HCT116 (cell line): ENCODE measurements at regions not wholly inside any gene's neighbourhood (a gene's known extent, or its start where the extent isn't known, plus 50 kb on each side); places are given as distances from the start of the nearest gene placed in this dataset.

Experiments used
- ATAC-seq: fragments of 200-7000 bp; cut with Tn5 transposase; 2 replicates; pipeline ENCODE4 v1.9.1; 2020; ENCODE audit warnings: mild to moderate bottlenecking, moderate library complexity
- BruUV-seq: library from RNA; stranded (reverse); fragments of 400-500 nt; replicated peaks from 2 replicates; lab custom pipeline; 2021; lab: Mats Ljungman, UMichigan
- CTCF ChIA-PET: fragments of 300-600 bp; sonication (Branson Sonifier 250); formaldehyde crosslinking; loops from one replicate; lab custom pipeline; 2021; ENCODE audit warnings: antibody characterized with exemption; lab: Charles Lee
- POLR2A ChIA-PET: fragments of 300-600, 350-600 bp; sonication (Branson Sonifier 250); formaldehyde crosslinking; loops from one replicate; lab custom pipeline; 2021; ENCODE audit warnings: antibody characterized with exemption; lab: Charles Lee
- RAD21 ChIA-PET, 2 experiments: fragments of 300-600 bp; sonication (Branson Sonifier 250); formaldehyde crosslinking; loops; one replicate each; lab custom pipeline; 2023; ENCODE audit warnings: low total read pairs in 2 of 2; ENCODE audit not compliant: uncharacterized antibody in 2 of 2, unreplicated experiment in 2 of 2, low non-redundant PET in 1 of 2; lab: Charles Lee
- DNase-seq: peaks from one replicate; pipeline ENCODE4 v3.0.0-alpha.2; 2010; ENCODE audit warnings: low read depth, low spot score
- H2AFZ ChIP-seq: fragments of 200-600 bp; shearing (Covaris generic), sonication (generic); 2 replicates; pipeline ENCODE4 v1.6.1; 2017; ENCODE audit warnings: low read depth, mixed run types, mixed read lengths, antibody characterized with exemption, low read length; ENCODE audit not compliant: poor library complexity, severe bottlenecking
- H3K27ac ChIP-seq: 2 replicates; pipeline ENCODE4 v1.5.1; 2012; ENCODE audit warnings: low read depth, low read length
- H3K27me3 ChIP-seq: fragments of 200-600 bp; sonication (generic); 2 replicates; pipeline ENCODE4 v1.6.1; 2016; ENCODE audit warnings: mixed run types, low read length, mixed read lengths; ENCODE audit not compliant: insufficient read depth
- H3K36me3 ChIP-seq, 2 experiments: fragments of 200-500 bp in 1 of 2; fragments of 200-600 bp in 1 of 2; sonication (Bioruptor generic) in 1 of 2; sonication (generic) in 1 of 2; 2 replicates each; pipeline versions ENCODE4 v1.5.1 to v1.6.1; 2014 to 2016; ENCODE audit warnings: low read length in 2 of 2, inconsistent platforms in 1 of 2, mixed read lengths in 1 of 2, mixed run types in 1 of 2; ENCODE audit not compliant: insufficient read depth in 2 of 2, control insufficient read depth in 1 of 2
- H3K4me1 ChIP-seq, 2 experiments: fragments of 200-600 bp in 1 of 2; sonication (generic) in 1 of 2; 2 replicates each; pipeline versions ENCODE4 v1.5.1 to v1.6.1; 2012 to 2017; ENCODE audit warnings: low read length in 2 of 2, inconsistent platforms in 1 of 2, mild to moderate bottlenecking in 1 of 2, mixed read lengths in 1 of 2, mixed run types in 1 of 2, moderate library complexity in 1 of 2; ENCODE audit not compliant: insufficient read depth in 2 of 2, control insufficient read depth in 1 of 2
- H3K4me2 ChIP-seq: fragments of 200-600 bp; sonication (generic); 2 replicates; pipeline ENCODE4 v1.6.1; 2017; ENCODE audit warnings: mixed run types, low read length, mixed read lengths
- H3K4me3 ChIP-seq, 2 experiments: fragments of 200-600 bp in 1 of 2; sonication (generic) in 1 of 2; replicated peaks in 1 of 2; 2 replicates each; pipeline ENCODE4 v1.5.1; 2011 to 2016; ENCODE audit warnings: low read length in 2 of 2, control low read depth in 1 of 2, low read depth in 1 of 2, mild to moderate bottlenecking in 1 of 2, mixed read lengths in 1 of 2, mixed run types in 1 of 2
- H3K79me2 ChIP-seq: fragments of 200-600 bp; sonication (generic); 2 replicates; pipeline ENCODE4 v1.6.1; 2017; ENCODE audit warnings: mild to moderate bottlenecking, mixed run types, low read length, moderate library complexity, mixed read lengths; ENCODE audit not compliant: insufficient read depth
- H3K9ac ChIP-seq: fragments of 200-600 bp; sonication (generic); 2 replicates; pipeline ENCODE4 v1.6.1; 2016; ENCODE audit warnings: low read length, mixed read lengths
- H3K9me2 ChIP-seq: fragments of 200-600 bp; sonication (generic), shearing (Covaris generic); 2 replicates; pipeline ENCODE4 v1.6.1; 2017; ENCODE audit warnings: mixed run types, mild to moderate bottlenecking, moderate library complexity; ENCODE audit not compliant: insufficient read depth
- H3K9me3 ChIP-seq, 2 experiments: fragments of 200-500 bp in 1 of 2; fragments of 200-600 bp in 1 of 2; sonication (Bioruptor generic) in 1 of 2; sonication (generic) in 1 of 2; 2 replicates each; pipeline ENCODE4 v1.6.1; 2014 to 2017; ENCODE audit warnings: low read length in 2 of 2, mixed read lengths in 2 of 2, inconsistent platforms in 1 of 2, low read depth in 1 of 2, mild to moderate bottlenecking in 1 of 2, mixed run types in 1 of 2, moderate library complexity in 1 of 2; ENCODE audit not compliant: control insufficient read depth in 1 of 2, insufficient read depth in 1 of 2
- H4K20me1 ChIP-seq: fragments of 200-600 bp; sonication (generic), shearing (Covaris generic); 2 replicates; pipeline ENCODE4 v1.6.1; 2017; ENCODE audit warnings: mixed run types, mild to moderate bottlenecking, moderate library complexity; ENCODE audit not compliant: insufficient read depth
- CBX3 ChIP-seq: IDR thresholded peaks from 2 replicates; pipeline ENCODE4 v1.6.1; 2012; ENCODE audit warnings: low read depth
- CEBPB ChIP-seq: IDR thresholded peaks from 2 replicates; pipeline ENCODE4 v1.6.1; 2012; ENCODE audit warnings: low read depth
- EZH2 ChIP-seq: fragments of 200-600 bp; sonication (generic); IDR thresholded peaks from 2 replicates; pipeline ENCODE4 v1.6.1; 2017; ENCODE audit warnings: antibody characterized with exemption, mixed run types
- EZH2phosphoT487 ChIP-seq: fragments of 200-600 bp; IDR thresholded peaks from 2 replicates; pipeline ENCODE4 v1.6.1; 2018; ENCODE audit warnings: antibody characterized with exemption, borderline replicate concordance
- FOSL1 ChIP-seq: IDR thresholded peaks from 2 replicates; pipeline ENCODE4 v1.6.1; 2012; ENCODE audit warnings: low read depth
- POLR2A ChIP-seq: IDR thresholded peaks from 2 replicates; pipeline ENCODE4 v1.7.0; 2011; ENCODE audit warnings: borderline replicate concordance; ENCODE audit not compliant: insufficient read depth, insufficient read length; ENCODE audit errors: extremely low read depth
- RAD21 ChIP-seq: IDR thresholded peaks from 2 replicates; pipeline ENCODE4 v1.6.1; 2012; ENCODE audit warnings: low read depth, mild to moderate bottlenecking
- SRF ChIP-seq: IDR thresholded peaks from 2 replicates; pipeline ENCODE4 v1.6.1; 2012; ENCODE audit warnings: low read depth
- TCF7L2 ChIP-seq: IDR thresholded peaks from 2 replicates; pipeline ENCODE4 v1.7.0; 2011; ENCODE audit warnings: borderline replicate concordance, inconsistent platforms; ENCODE audit not compliant: insufficient read depth, insufficient read length; ENCODE audit errors: extremely low read depth
- YY1 ChIP-seq: IDR thresholded peaks from 2 replicates; pipeline ENCODE4 v1.6.1; 2011; ENCODE audit warnings: low read length, low read depth, moderate library complexity, mild to moderate bottlenecking; ENCODE audit not compliant: insufficient replicate concordance; ENCODE audit errors: extremely low read depth
- ZFX ChIP-seq: fragments of 450-650 bp; IDR thresholded peaks from 2 replicates; pipeline ENCODE4 v1.6.1; 2017
- intact Hi-C: fragments of 100-400 bp; cut with micrococcal nuclease; formaldehyde crosslinking; loops from 2 replicates; pipeline ENCODE4 v1.10.0; 2022
- TF ChIP-seq, protein P1 (sequence below): IDR thresholded peaks from 2 replicates; pipeline ENCODE4 v1.6.1; 2012
- TF ChIP-seq, protein P2 (sequence below): IDR thresholded peaks from 2 replicates; pipeline ENCODE4 v1.6.1; 2011; ENCODE audit warnings: mild to moderate bottlenecking, low read length, moderate library complexity; ENCODE audit not compliant: insufficient replicate concordance; ENCODE audit errors: extremely low read depth
- TF ChIP-seq, protein P3 (sequence below): IDR thresholded peaks from 2 replicates; pipeline ENCODE4 v1.6.1; 2012

- H4K20me1 ChIP-seq = no peaks in the 10 kb centered on the region
- intact Hi-C loops = no loop called here
- no peak for DNase-seq
- POLR2A ChIA-PET = no interaction called here
- H2AFZ ChIP-seq = no peak overlapping the region
- no peaks in the 10 kb centered on the region for H3K4me1 ChIP-seq
- H3K27me3 ChIP-seq = no peaks in the 10 kb centered on the region
- H3K9me3 ChIP-seq = peaks cover 0 to 22% of the 10 kb centered on the region in 2 experiments; a peak in 2 of 4 replicates
- H3K27ac ChIP-seq = no peak overlapping the region
- RAD21 ChIA-PET = no interaction called here
- H3K4me2 ChIP-seq = no peak overlapping the region
- ATAC-seq = no peak
- H3K9ac ChIP-seq = no peak overlapping the region
- no peak overlapping the region for H3K4me3 ChIP-seq
- BruUV-seq = no TSS peak
- no peaks in the 10 kb centered on the region for H3K79me2 ChIP-seq
- CTCF ChIA-PET = no interaction called here
- no peak for TF ChIP-seq RAD21
- no peak for TF ChIP-seq CBX3
- no peak for TF ChIP-seq SRF
- no peak for TF ChIP-seq EZH2
- no peak for TF ChIP-seq TCF7L2
- no peaks in the 10 kb centered on the region for H3K36me3 ChIP-seq
- H3K9me2 ChIP-seq = no peaks in the 10 kb centered on the region
These were observed 730.7 kb downstream of the CDH11 start for GRCh38 chr16:64391063-64391600.

DNA sequence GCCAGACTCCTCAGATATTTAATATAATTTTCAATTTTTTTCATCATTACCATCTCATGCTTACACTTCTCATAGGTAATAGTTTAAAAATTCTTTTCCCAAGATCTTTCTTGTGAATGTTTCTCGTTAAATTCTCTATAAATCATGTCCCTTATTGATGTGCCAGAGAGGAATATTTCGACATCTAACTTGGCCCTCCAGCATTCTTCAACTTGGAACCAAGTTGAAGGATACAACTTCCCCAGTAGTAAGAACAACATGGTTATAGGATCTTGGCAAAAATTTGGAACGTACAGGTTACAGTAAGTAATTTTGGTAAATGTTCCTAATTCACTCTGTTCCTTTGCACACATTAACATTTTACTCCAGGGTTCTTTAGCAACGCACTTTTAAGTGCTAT is 731.8 kb downstream of the CDH11 start:
- peaks cover 0 to 23% of the 10 kb centered on the region in 2 experiments; a peak in 2 of 4 replicates for H3K9me3 ChIP-seq
- ChIA-PET POLR2A (no interaction called here), RAD21 (no interaction called here), CTCF (no interaction called here)
- no peak overlapping the region for H2AFZ ChIP-seq
- TF ChIP-seq CBX3 = no peak
- TF ChIP-seq, protein P1, sequence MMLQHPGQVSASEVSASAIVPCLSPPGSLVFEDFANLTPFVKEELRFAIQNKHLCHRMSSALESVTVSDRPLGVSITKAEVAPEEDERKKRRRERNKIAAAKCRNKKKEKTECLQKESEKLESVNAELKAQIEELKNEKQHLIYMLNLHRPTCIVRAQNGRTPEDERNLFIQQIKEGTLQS = no peak
- no peak for TF ChIP-seq YY1
- no peak for TF ChIP-seq SRF
- TF ChIP-seq, protein P2, sequence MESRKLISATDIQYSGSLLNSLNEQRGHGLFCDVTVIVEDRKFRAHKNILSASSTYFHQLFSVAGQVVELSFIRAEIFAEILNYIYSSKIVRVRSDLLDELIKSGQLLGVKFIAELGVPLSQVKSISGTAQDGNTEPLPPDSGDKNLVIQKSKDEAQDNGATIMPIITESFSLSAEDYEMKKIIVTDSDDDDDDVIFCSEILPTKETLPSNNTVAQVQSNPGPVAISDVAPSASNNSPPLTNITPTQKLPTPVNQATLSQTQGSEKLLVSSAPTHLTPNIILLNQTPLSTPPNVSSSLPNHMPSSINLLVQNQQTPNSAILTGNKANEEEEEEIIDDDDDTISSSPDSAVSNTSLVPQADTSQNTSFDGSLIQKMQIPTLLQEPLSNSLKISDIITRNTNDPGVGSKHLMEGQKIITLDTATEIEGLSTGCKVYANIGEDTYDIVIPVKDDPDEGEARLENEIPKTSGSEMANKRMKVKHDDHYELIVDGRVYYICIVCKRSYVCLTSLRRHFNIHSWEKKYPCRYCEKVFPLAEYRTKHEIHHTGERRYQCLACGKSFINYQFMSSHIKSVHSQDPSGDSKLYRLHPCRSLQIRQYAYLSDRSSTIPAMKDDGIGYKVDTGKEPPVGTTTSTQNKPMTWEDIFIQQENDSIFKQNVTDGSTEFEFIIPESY = no peak
- no peak for TF ChIP-seq ZFX
- no peak for TF ChIP-seq RAD21
- no peak for TF ChIP-seq TCF7L2
- TF ChIP-seq, protein P3, sequence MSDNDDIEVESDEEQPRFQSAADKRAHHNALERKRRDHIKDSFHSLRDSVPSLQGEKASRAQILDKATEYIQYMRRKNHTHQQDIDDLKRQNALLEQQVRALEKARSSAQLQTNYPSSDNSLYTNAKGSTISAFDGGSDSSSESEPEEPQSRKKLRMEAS = no peak
- no peak for TF ChIP-seq CEBPB
- no peak for TF ChIP-seq FOSL1
- TF ChIP-seq POLR2A = no peak
- TF ChIP-seq EZH2phosphoT487 = no peak
- H4K20me1 ChIP-seq = no peaks in the 10 kb centered on the region
- H3K27ac ChIP-seq = no peak overlapping the region
- BruUV-seq = no TSS peak
- no peaks in the 10 kb centered on the region for H3K79me2 ChIP-seq
- H3K9ac ChIP-seq = no peak overlapping the region
- no peak for ATAC-seq
- H3K4me1 ChIP-seq = no peaks in the 10 kb centered on the region
- H3K9me2 ChIP-seq = no peaks in the 10 kb centered on the region
- intact Hi-C loops = no loop called here
- no peaks in the 10 kb centered on the region for H3K27me3 ChIP-seq
- no peak for DNase-seq
- no peak overlapping the region for H3K4me3 ChIP-seq
- H3K36me3 ChIP-seq = no peaks in the 10 kb centered on the region
- H3K4me2 ChIP-seq = no peak overlapping the region
